ENCODE measurements at regions not wholly inside any gene's neighbourhood (a gene's known extent, or its start where the extent isn't known, plus 50 kb on each side); places are given as distances from the start of the nearest gene placed in this dataset.

DNA sequence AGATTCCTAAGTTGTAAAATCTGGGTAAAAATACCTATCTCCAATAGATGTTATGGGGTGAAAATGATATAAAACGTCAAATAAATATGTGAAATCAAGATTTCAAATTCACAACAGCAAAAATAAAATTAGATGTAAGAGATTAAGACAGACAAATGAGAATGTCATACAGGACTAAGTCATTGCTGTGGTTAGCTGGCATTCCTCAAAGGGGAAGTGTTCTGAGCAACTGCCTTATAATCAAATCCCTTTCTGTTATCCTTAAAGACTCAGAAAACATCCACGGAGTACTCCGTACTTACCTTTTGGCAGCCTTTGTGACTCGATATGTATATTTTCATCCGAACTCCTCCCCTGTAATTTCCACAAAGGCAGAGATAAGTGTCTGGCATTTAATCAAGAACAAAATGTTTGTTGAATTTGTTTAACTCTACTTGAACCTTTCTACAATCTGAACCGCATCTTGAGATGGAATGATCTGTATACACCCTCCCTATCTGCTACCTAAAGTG is 559.6 kb downstream of the GATA3 start:
- TF ChIP-seq FOSL2 (IDR thresholded peaks at IDR 0.05), result no peak
- TF ChIP-seq FOSL2 (CRISPR knock-in tag; IDR thresholded peaks at IDR 0.05), result no peak
- no peak for TF ChIP-seq POLR2A (IDR thresholded peaks at IDR 0.05; ENCODE audit: low read length)
- TF ChIP-seq REST (IDR thresholded peaks at IDR 0.05), result no peak
- no peak for TF ChIP-seq RAD21 (conservative IDR thresholded peaks at IDR 0.05 in 1 of 2, IDR thresholded peaks at IDR 0.05 in 1 of 2)
- no peak for TF ChIP-seq NPAS2 (CRISPR knock-in tag; IDR thresholded peaks at IDR 0.05; ENCODE audit: borderline replicate concordance)
- no peak for TF ChIP-seq POLR2AphosphoS2 (conservative IDR thresholded peaks at IDR 0.05; ENCODE audit: low read length)
- TF ChIP-seq, protein P1, sequence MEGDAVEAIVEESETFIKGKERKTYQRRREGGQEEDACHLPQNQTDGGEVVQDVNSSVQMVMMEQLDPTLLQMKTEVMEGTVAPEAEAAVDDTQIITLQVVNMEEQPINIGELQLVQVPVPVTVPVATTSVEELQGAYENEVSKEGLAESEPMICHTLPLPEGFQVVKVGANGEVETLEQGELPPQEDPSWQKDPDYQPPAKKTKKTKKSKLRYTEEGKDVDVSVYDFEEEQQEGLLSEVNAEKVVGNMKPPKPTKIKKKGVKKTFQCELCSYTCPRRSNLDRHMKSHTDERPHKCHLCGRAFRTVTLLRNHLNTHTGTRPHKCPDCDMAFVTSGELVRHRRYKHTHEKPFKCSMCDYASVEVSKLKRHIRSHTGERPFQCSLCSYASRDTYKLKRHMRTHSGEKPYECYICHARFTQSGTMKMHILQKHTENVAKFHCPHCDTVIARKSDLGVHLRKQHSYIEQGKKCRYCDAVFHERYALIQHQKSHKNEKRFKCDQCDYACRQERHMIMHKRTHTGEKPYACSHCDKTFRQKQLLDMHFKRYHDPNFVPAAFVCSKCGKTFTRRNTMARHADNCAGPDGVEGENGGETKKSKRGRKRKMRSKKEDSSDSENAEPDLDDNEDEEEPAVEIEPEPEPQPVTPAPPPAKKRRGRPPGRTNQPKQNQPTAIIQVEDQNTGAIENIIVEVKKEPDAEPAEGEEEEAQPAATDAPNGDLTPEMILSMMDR (IDR thresholded peaks at IDR 0.05), result no peak
- TF ChIP-seq SREBF2 (IDR thresholded peaks at IDR 0.05), result no peak
- TF ChIP-seq, protein P2, sequence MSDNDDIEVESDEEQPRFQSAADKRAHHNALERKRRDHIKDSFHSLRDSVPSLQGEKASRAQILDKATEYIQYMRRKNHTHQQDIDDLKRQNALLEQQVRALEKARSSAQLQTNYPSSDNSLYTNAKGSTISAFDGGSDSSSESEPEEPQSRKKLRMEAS (IDR thresholded peaks at IDR 0.05), result no peak
- no peak for TF ChIP-seq KDM1A (IDR thresholded peaks at IDR 0.05; ENCODE audit: low read depth)
